ENCODE measurements at regions not wholly inside any gene's neighbourhood (a gene's known extent, or its start where the extent isn't known, plus 50 kb on each side); places are given as distances from the start of the nearest gene placed in this dataset.

GRCh38 chr19:34824686-34825085 is 51.7 kb upstream of the ZNF599 start:
- TF ChIP-seq CTCF (IDR thresholded peaks at IDR 0.05; ENCODE audit: control insufficient read depth, extremely low read depth, insufficient read depth): no peak
- no peak for DNase-seq (ENCODE audit: low read depth)
- no peak overlapping the region for H3K4me3 ChIP-seq (ENCODE audit: low read depth, low read length)

Measured in LNCaP clone FGC (cell line).